ENCODE measurements at regions not wholly inside any gene's neighbourhood (a gene's known extent, or its start where the extent isn't known, plus 50 kb on each side); places are given as distances from the start of the nearest gene placed in this dataset.

- H3K36me3 ChIP-seq (ENCODE audit: insufficient read depth, low read length), result no peaks in the 10 kb centered on the region
- no peaks in the 10 kb centered on the region for H3K9me2 ChIP-seq (replicated peaks; ENCODE audit: low read depth, low read length)
- TF ChIP-seq CTCF (conservative IDR thresholded peaks at IDR 0.05; ENCODE audit: low read length) (no peak), EZH2phosphoT487 (IDR thresholded peaks at IDR 0.05; ENCODE audit: borderline replicate concordance) (no peak)
- peaks cover 13% of the 10 kb centered on the region for H3K4me1 ChIP-seq (ENCODE audit: insufficient read depth, low read length, poor library complexity, severe bottlenecking)
- H3F3A ChIP-seq (ENCODE audit: low read depth), result no peaks in the 10 kb centered on the region
- no peak overlapping the region for H3K4me2 ChIP-seq (ENCODE audit: low read depth, low read length, poor library complexity, severe bottlenecking)
- no peaks in the 10 kb centered on the region for H3K79me2 ChIP-seq (ENCODE audit: insufficient read depth, low read length)
- H3K27me3 ChIP-seq (ENCODE audit: insufficient read depth, low read length, poor library complexity, severe bottlenecking), result no peaks in the 10 kb centered on the region
- H3K4me3 ChIP-seq (ENCODE audit: low read length, poor library complexity, severe bottlenecking), result no peak overlapping the region
- no peaks in the 10 kb centered on the region for H3K9me3 ChIP-seq (ENCODE audit: insufficient read depth, low read depth, low read length)
- no peaks in the 10 kb centered on the region for H4K20me1 ChIP-seq (ENCODE audit: insufficient read depth, low read length, poor library complexity, severe bottlenecking)
- no peak overlapping the region for H2AFZ ChIP-seq (ENCODE audit: low read length)
- H3K9ac ChIP-seq (ENCODE audit: low read depth, low read length, poor library complexity, severe bottlenecking), result no peak overlapping the region
Observed at GRCh38 chr4:96356591-96357370, 516.9 kb downstream of the PDHA2 start.

GRCh38 chr4:96366632-96367031 is 526.7 kb downstream of the PDHA2 start:
- H3F3A ChIP-seq (ENCODE audit: low read depth), result no peaks in the 10 kb centered on the region
- TF ChIP-seq EZH2phosphoT487 (IDR thresholded peaks at IDR 0.05; ENCODE audit: borderline replicate concordance) (no peak), CTCF (conservative IDR thresholded peaks at IDR 0.05; ENCODE audit: low read length) (no peak)
- no peak overlapping the region for H2AFZ ChIP-seq (ENCODE audit: low read length)

GRCh38 chr4:96375367-96375766 is 535.5 kb downstream of the PDHA2 start:
- H4K20me1 ChIP-seq (ENCODE audit: insufficient read depth, low read length, poor library complexity, severe bottlenecking), result no peaks in the 10 kb centered on the region
- no peaks in the 10 kb centered on the region for H3K27me3 ChIP-seq (ENCODE audit: insufficient read depth, low read length, poor library complexity, severe bottlenecking)
- no peak overlapping the region for H3K4me3 ChIP-seq (ENCODE audit: low read length, poor library complexity, severe bottlenecking)
- no peak overlapping the region for H3K9ac ChIP-seq (ENCODE audit: low read depth, low read length, poor library complexity, severe bottlenecking)
- H3K9me2 ChIP-seq (replicated peaks; ENCODE audit: low read depth, low read length), result no peaks in the 10 kb centered on the region
- no peaks in the 10 kb centered on the region for H3K79me2 ChIP-seq (ENCODE audit: insufficient read depth, low read length)
- no peaks in the 10 kb centered on the region for H3K36me3 ChIP-seq (ENCODE audit: insufficient read depth, low read length)
- H3F3A ChIP-seq (ENCODE audit: low read depth), result no peaks in the 10 kb centered on the region
- no peaks in the 10 kb centered on the region for H3K9me3 ChIP-seq (ENCODE audit: insufficient read depth, low read depth, low read length)
- no peak overlapping the region for H2AFZ ChIP-seq (ENCODE audit: low read length)
- TF ChIP-seq CTCF (conservative IDR thresholded peaks at IDR 0.05; ENCODE audit: low read length) (no peak), EZH2phosphoT487 (IDR thresholded peaks at IDR 0.05; ENCODE audit: borderline replicate concordance) (no peak)
- no peaks in the 10 kb centered on the region for H3K4me1 ChIP-seq (ENCODE audit: insufficient read depth, low read length, poor library complexity, severe bottlenecking)
- H3K4me2 ChIP-seq (ENCODE audit: low read depth, low read length, poor library complexity, severe bottlenecking), result no peak overlapping the region

More at GRCh38 chr4:96366632-96367031, 526.7 kb downstream of the PDHA2 start:
- no peaks in the 10 kb centered on the region for H3K36me3 ChIP-seq (ENCODE audit: insufficient read depth, low read length)
- H3K4me1 ChIP-seq (ENCODE audit: insufficient read depth, low read length, poor library complexity, severe bottlenecking), result no peaks in the 10 kb centered on the region
- no peak overlapping the region for H3K9ac ChIP-seq (ENCODE audit: low read depth, low read length, poor library complexity, severe bottlenecking)
- no peaks in the 10 kb centered on the region for H4K20me1 ChIP-seq (ENCODE audit: insufficient read depth, low read length, poor library complexity, severe bottlenecking)
- H3K9me3 ChIP-seq (ENCODE audit: insufficient read depth, low read depth, low read length), result no peaks in the 10 kb centered on the region
- no peak overlapping the region for H3K4me3 ChIP-seq (ENCODE audit: low read length, poor library complexity, severe bottlenecking)
- H3K4me2 ChIP-seq (ENCODE audit: low read depth, low read length, poor library complexity, severe bottlenecking), result no peak overlapping the region
- H3K9me2 ChIP-seq (replicated peaks; ENCODE audit: low read depth, low read length), result no peaks in the 10 kb centered on the region
- H3K27me3 ChIP-seq (ENCODE audit: insufficient read depth, low read length, poor library complexity, severe bottlenecking), result no peaks in the 10 kb centered on the region
- no peaks in the 10 kb centered on the region for H3K79me2 ChIP-seq (ENCODE audit: insufficient read depth, low read length)
